Mesenchymal stem cell (in vitro differentiated cells and primary cell): ENCODE measurements at regions not wholly inside any gene's neighbourhood (a gene's known extent, or its start where the extent isn't known, plus 50 kb on each side); places are given as distances from the start of the nearest gene placed in this dataset.

ENCODE experiments used
- DNase-seq: peaks from one replicate; pipeline ENCODE4 v3.0.0-alpha.2; 2013
- H2AFZ ChIP-seq: one replicate; pipeline ENCODE4 v1.6.1; 2013; ENCODE audit warnings: low read depth, mild to moderate bottlenecking, control low read depth, inconsistent platforms, low read length, moderate library complexity
- H2AK5ac ChIP-seq: 2 replicates; pipeline ENCODE4 v1.6.1; 2013; ENCODE audit warnings: low read length, moderate library complexity, mild to moderate bottlenecking, inconsistent platforms; ENCODE audit not compliant: severe bottlenecking
- H2BK120ac ChIP-seq: one replicate; pipeline ENCODE4 v1.6.1; 2013; ENCODE audit warnings: low read depth, mild to moderate bottlenecking, inconsistent platforms, low read length, moderate library complexity
- H2BK12ac ChIP-seq, 2 experiments: one replicate each; pipeline ENCODE4 v1.6.1; 2013; ENCODE audit warnings: inconsistent platforms in 2 of 2, low read length in 2 of 2, mild to moderate bottlenecking in 2 of 2, moderate library complexity in 2 of 2, control low read depth in 1 of 2
- H2BK15ac ChIP-seq: one replicate; pipeline ENCODE4 v1.6.1; 2013; ENCODE audit warnings: mild to moderate bottlenecking, low read depth, inconsistent platforms; ENCODE audit not compliant: poor library complexity, severe bottlenecking
- H2BK5ac ChIP-seq: 2 replicates; pipeline ENCODE4 v1.6.1; 2013; ENCODE audit warnings: low read depth, mild to moderate bottlenecking, low read length, control low read depth, inconsistent platforms; ENCODE audit not compliant: poor library complexity, severe bottlenecking
- H3K14ac ChIP-seq, 2 experiments: one replicate each; pipeline ENCODE4 v1.6.1; 2013; ENCODE audit warnings: inconsistent platforms in 2 of 2, low read length in 2 of 2, control low read depth in 1 of 2, mild to moderate bottlenecking in 1 of 2, moderate library complexity in 1 of 2
- H3K18ac ChIP-seq, 2 experiments: one replicate each; pipeline ENCODE4 v1.6.1; 2013; ENCODE audit warnings: inconsistent platforms in 2 of 2, low read length in 2 of 2, control low read depth in 1 of 2, low read depth in 1 of 2, mild to moderate bottlenecking in 1 of 2
- H3K23ac ChIP-seq, 2 experiments: one replicate each; pipeline ENCODE4 v1.6.1; 2013; ENCODE audit warnings: inconsistent platforms in 2 of 2, low read length in 2 of 2, mild to moderate bottlenecking in 2 of 2, moderate library complexity in 2 of 2, control low read depth in 1 of 2
- H3K27ac ChIP-seq: 2 replicates; pipeline ENCODE4 v1.5.1; 2013; ENCODE audit warnings: mild to moderate bottlenecking, moderate library complexity, low read length, control low read depth, inconsistent platforms; ENCODE audit not compliant: poor library complexity, severe bottlenecking
- H3K27me3 ChIP-seq, 2 experiments: 2 replicates each; pipeline versions ENCODE4 v1.6.1 to v1.7.0; 2013; ENCODE audit warnings: low read length in 2 of 2, mild to moderate bottlenecking in 2 of 2, moderate library complexity in 2 of 2, control low read depth in 1 of 2, inconsistent platforms in 1 of 2; ENCODE audit not compliant: control insufficient read depth in 1 of 2, insufficient read depth in 1 of 2
- H3K36me3 ChIP-seq, 2 experiments: 2 replicates each; pipeline versions ENCODE4 v1.6.1 to v1.7.0; 2013; ENCODE audit warnings: low read length in 2 of 2, control low read depth in 1 of 2, inconsistent platforms in 1 of 2, low read depth in 1 of 2, mild to moderate bottlenecking in 1 of 2; ENCODE audit not compliant: insufficient read depth in 2 of 2, control insufficient read depth in 1 of 2
- H3K4ac ChIP-seq, 2 experiments: one replicate each; pipeline ENCODE4 v1.6.1; 2013; ENCODE audit warnings: inconsistent platforms in 2 of 2, low read length in 2 of 2, mild to moderate bottlenecking in 2 of 2, moderate library complexity in 2 of 2, control low read depth in 1 of 2, low read depth in 1 of 2
- H3K4me1 ChIP-seq: 2 replicates; pipeline ENCODE4 v1.6.1; 2013; ENCODE audit warnings: low read depth, low read length, control low read depth; ENCODE audit not compliant: control insufficient read depth, insufficient read depth
- H3K4me2 ChIP-seq: 2 replicates; pipeline ENCODE4 v1.6.1; 2013; ENCODE audit warnings: low read length, mild to moderate bottlenecking, inconsistent platforms; ENCODE audit not compliant: poor library complexity, severe bottlenecking
- H3K4me3 ChIP-seq, 2 experiments: 2 replicates each; pipeline versions ENCODE4 v1.5.1 to v1.7.0; 2013; ENCODE audit warnings: low read length in 2 of 2, mild to moderate bottlenecking in 2 of 2, control low read depth in 1 of 2, low read depth in 1 of 2; ENCODE audit not compliant: insufficient read depth in 1 of 2
- H3K79me1 ChIP-seq: replicated peaks from 2 replicates; pipeline ENCODE4 v1.6.1; 2013; ENCODE audit warnings: mild to moderate bottlenecking, control low read depth, low read length, inconsistent platforms; ENCODE audit not compliant: poor library complexity, severe bottlenecking
- H3K9ac ChIP-seq: 2 replicates; pipeline ENCODE4 v1.7.0; 2013; ENCODE audit warnings: mild to moderate bottlenecking, low read length, moderate library complexity
- H3K9me3 ChIP-seq: 2 replicates; pipeline ENCODE4 v1.7.0; 2013; ENCODE audit warnings: mild to moderate bottlenecking, low read length; ENCODE audit not compliant: control insufficient read depth
- H4K8ac ChIP-seq: one replicate; pipeline ENCODE4 v1.6.1; 2013; ENCODE audit warnings: inconsistent platforms, mild to moderate bottlenecking, low read length, moderate library complexity
- H4K91ac ChIP-seq: one replicate; pipeline ENCODE4 v1.6.1; 2013; ENCODE audit warnings: mild to moderate bottlenecking, low read length, inconsistent platforms
- WGBS: methylation state at CpG from one replicate; pipeline ENCODE4 v1.1.7; 2013; ENCODE audit warnings: mixed read lengths; 5-methylcytosine and 5-hydroxymethylcytosine counted together

GRCh38 chr3:25257026-25257425 is 171.0 kb upstream of the RARB start:
- no peaks in the 10 kb centered on the region for H3K4me1 ChIP-seq
- H3K23ac ChIP-seq = no peak overlapping the region
- no peak overlapping the region for H3K4ac ChIP-seq
- no peaks in the 10 kb centered on the region for H3K27me3 ChIP-seq
- H3K9me3 ChIP-seq = peaks cover 20% of the 10 kb centered on the region
- no peak overlapping the region for H3K27ac ChIP-seq
- no peak overlapping the region for H4K8ac ChIP-seq
- no peak overlapping the region for H2AK5ac ChIP-seq
- peak; percentile 14 for DNase-seq
- no peak overlapping the region for H3K9ac ChIP-seq
- no peak overlapping the region for H2BK15ac ChIP-seq
- no peak overlapping the region for H2BK5ac ChIP-seq
- H3K4me2 ChIP-seq = no peak overlapping the region
- WGBS = 68% methylated on average over 2 of the region's 2 CpGs
- no peak overlapping the region for H2BK12ac ChIP-seq
- no peak overlapping the region for H3K18ac ChIP-seq
- H2BK120ac ChIP-seq = no peak overlapping the region
- H3K79me1 ChIP-seq = no peaks in the 10 kb centered on the region
- H4K91ac ChIP-seq = no peak overlapping the region
- H3K36me3 ChIP-seq = no peaks in the 10 kb centered on the region
- H3K4me3 ChIP-seq = no peak overlapping the region
- H3K14ac ChIP-seq = no peak overlapping the region
- H2AFZ ChIP-seq = no peak overlapping the region

GRCh38 chr3:25259871-25260270 is 168.2 kb upstream of the RARB start:
- peaks cover 8% of the 10 kb centered on the region for H3K9me3 ChIP-seq
- no peak overlapping the region for H3K14ac ChIP-seq
- H3K27ac ChIP-seq = no peak overlapping the region
- H2AK5ac ChIP-seq = no peak overlapping the region
- no peak overlapping the region for H4K8ac ChIP-seq
- H3K23ac ChIP-seq = no peak overlapping the region
- H3K36me3 ChIP-seq = no peaks in the 10 kb centered on the region
- no peak overlapping the region for H3K4me3 ChIP-seq
- H3K9ac ChIP-seq = no peak overlapping the region
- no peak overlapping the region for H4K91ac ChIP-seq
- H2BK12ac ChIP-seq = no peak overlapping the region
- no peak overlapping the region for H3K4me2 ChIP-seq
- H2BK120ac ChIP-seq = no peak overlapping the region
- no peaks in the 10 kb centered on the region for H3K27me3 ChIP-seq
- no peak for DNase-seq
- no peak overlapping the region for H3K18ac ChIP-seq
- H3K79me1 ChIP-seq = no peaks in the 10 kb centered on the region
- no peak overlapping the region for H3K4ac ChIP-seq
- H3K4me1 ChIP-seq = no peaks in the 10 kb centered on the region
- WGBS = 50% methylated on average over 2 of the region's 3 CpGs
- no peak overlapping the region for H2BK15ac ChIP-seq
- no peak overlapping the region for H2AFZ ChIP-seq
- H2BK5ac ChIP-seq = no peak overlapping the region

- H3K23ac ChIP-seq = no peak overlapping the region
- H2BK12ac ChIP-seq = no peak overlapping the region
- peaks cover 6% of the 10 kb centered on the region for H3K9me3 ChIP-seq
- no peak for DNase-seq
- H3K27me3 ChIP-seq = no peaks in the 10 kb centered on the region
- no peak overlapping the region for H2AFZ ChIP-seq
- H3K4me3 ChIP-seq = no peak overlapping the region
- H4K8ac ChIP-seq = no peak overlapping the region
- WGBS = 86% methylated on average over 5 of the region's 6 CpGs
- H3K79me1 ChIP-seq = no peaks in the 10 kb centered on the region
- no peak overlapping the region for H3K27ac ChIP-seq
- H2BK120ac ChIP-seq = no peak overlapping the region
- no peaks in the 10 kb centered on the region for H3K4me1 ChIP-seq
- H3K14ac ChIP-seq = no peak overlapping the region
- H3K18ac ChIP-seq = no peak overlapping the region
- no peak overlapping the region for H2BK15ac ChIP-seq
- H3K9ac ChIP-seq = no peak overlapping the region
- no peak overlapping the region for H4K91ac ChIP-seq
- no peak overlapping the region for H2AK5ac ChIP-seq
- no peak overlapping the region for H2BK5ac ChIP-seq
- no peak overlapping the region for H3K4me2 ChIP-seq
- H3K4ac ChIP-seq = no peak overlapping the region
- H3K36me3 ChIP-seq = no peaks in the 10 kb centered on the region
These were observed 165.7 kb upstream of the RARB start for GRCh38 chr3:25262322-25262721.

GRCh38 chr3:25265284-25265683 is 162.8 kb upstream of the RARB start:
- Histone ChIP-seq H2BK5ac (no peak overlapping the region), H3K4me3 (no peak overlapping the region), H4K8ac (no peak overlapping the region), H2BK120ac (no peak overlapping the region), H4K91ac (no peak overlapping the region), H3K23ac (no peak overlapping the region), H2AFZ (no peak overlapping the region), H3K27me3 (no peaks in the 10 kb centered on the region), H2AK5ac (no peak overlapping the region), H3K4me1 (no peaks in the 10 kb centered on the region), H3K18ac (no peak overlapping the region), H3K79me1 (no peaks in the 10 kb centered on the region), H2BK15ac (no peak overlapping the region), H3K4ac (no peak overlapping the region), H3K9me3 (peaks cover 3% of the 10 kb centered on the region), H3K4me2 (no peak overlapping the region), H3K36me3 (no peaks in the 10 kb centered on the region), H2BK12ac (no peak overlapping the region), H3K14ac (no peak overlapping the region), H3K9ac (no peak overlapping the region), H3K27ac (no peak overlapping the region)
- DNase-seq = no peak
- no CpG with 5 or more reads among the region's 1 CpG for WGBS
